Stimulated activated CD4-positive, alpha-beta T cell treated with anti-CD3 and anti-CD28 coated beads, Interleukin-1b, Interleukin-23, amount 100 ng/mL, for 1 hour (primary cell): ENCODE measurements at regions not wholly inside any gene's neighbourhood (a gene's known extent, or its start where the extent isn't known, plus 50 kb on each side); places are given as distances from the start of the nearest gene placed in this dataset.

Source experiments
- DNase-seq, 2 donors: peaks; one replicate each; pipeline ENCODE4 v3.0.0-alpha.2; 2020; ENCODE audit warnings: low read depth in 2 of 2

DNA sequence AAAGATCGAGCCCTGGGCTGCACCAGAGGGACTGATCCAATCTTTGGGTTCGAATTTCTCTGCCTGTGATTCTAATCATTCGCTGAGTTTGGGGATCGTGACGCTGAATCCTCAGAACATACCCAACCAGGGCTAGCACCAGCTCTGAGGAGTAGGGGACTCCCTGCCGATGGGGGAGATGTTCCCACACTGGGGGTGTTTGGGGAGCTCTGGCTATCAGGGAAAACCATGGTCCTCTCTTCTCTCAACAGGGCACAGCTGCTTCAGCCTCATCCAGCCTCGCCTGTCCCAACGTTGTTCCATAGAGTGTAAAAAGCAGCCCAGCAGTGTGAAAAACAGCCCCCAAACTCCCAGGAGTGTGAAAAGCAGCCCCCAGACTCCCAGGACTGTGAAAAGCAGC lies 136.6 kb downstream of the ANKRD60 start:
- DNase-seq, result no peak

DNA sequence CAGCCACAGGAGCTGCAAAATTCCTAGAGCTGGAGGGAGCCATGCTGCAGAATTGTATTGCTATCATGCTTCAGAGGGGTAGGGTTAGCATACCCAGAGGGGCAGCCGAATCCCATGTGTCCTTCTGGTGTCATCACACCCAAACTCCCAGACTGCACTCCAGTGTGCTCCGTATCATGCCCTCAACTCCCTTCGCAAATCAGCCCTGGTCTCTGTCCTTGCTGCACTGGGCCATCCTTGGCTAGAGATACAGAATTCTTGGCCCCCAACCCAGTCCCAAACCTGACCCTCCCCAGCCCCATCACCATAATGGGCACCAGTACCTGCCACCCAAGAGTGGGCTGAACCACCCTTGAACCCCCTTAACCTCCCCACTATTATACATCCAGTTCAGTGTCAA lies 138.3 kb downstream of the ANKRD60 start:
- DNase-seq, result no peak

DNA sequence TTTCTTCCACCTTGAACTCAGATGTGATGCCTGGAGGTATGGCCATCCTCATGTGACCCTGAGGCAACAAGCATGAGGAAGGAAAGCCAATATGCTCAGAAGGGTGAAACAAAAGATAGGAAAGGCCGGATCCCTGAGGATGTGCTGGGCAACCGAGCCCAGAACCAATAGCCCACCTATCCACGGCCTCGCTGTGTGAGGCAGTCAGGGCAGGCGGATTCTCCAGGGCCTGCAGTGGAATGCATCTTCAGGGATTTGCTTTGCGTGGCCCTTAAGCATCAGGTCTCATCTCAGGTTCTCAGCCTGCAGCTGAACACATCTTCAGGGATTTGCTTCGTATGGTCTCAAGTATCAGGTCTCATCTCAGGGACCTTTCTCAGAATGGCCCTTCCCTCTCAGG lies 139.8 kb downstream of the ANKRD60 start:
- DNase-seq, result no peak

DNA sequence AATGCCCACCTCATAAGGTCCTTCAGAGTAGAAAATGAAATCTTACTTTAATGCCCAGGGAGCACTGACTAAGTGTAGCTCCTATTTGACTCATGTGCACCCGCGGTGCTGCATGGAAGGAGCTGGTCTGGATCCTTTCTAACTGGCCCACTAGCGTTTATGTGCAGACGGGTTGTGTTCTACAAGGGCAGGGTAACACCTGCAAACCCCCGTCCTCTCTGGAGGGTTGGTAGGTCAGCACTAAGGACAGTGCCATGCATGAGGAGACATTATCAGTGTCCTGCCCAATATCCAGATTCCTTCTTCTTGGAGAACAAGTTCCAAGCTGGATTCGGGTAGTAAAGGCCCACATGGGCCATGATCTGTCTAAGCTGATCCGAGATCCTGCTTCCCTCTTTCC lies 140.3 kb downstream of the ANKRD60 start:
- DNase-seq, result no peak

DNA sequence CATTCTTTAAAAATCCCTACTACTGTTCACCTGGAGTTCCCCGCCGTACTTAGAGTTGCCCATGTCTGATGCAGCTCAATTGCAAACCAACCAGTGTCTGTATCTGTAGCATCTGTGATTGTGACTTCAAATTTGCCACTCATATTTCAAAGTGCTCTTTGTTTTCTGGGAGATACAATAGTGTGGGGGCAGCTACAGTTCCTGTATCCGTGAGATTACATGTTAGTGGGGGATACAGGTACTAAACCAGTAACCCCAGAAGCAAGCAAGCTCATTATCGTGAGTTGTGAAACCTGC lies 140.9 kb downstream of the ANKRD60 start:
- no peak for DNase-seq

DNA sequence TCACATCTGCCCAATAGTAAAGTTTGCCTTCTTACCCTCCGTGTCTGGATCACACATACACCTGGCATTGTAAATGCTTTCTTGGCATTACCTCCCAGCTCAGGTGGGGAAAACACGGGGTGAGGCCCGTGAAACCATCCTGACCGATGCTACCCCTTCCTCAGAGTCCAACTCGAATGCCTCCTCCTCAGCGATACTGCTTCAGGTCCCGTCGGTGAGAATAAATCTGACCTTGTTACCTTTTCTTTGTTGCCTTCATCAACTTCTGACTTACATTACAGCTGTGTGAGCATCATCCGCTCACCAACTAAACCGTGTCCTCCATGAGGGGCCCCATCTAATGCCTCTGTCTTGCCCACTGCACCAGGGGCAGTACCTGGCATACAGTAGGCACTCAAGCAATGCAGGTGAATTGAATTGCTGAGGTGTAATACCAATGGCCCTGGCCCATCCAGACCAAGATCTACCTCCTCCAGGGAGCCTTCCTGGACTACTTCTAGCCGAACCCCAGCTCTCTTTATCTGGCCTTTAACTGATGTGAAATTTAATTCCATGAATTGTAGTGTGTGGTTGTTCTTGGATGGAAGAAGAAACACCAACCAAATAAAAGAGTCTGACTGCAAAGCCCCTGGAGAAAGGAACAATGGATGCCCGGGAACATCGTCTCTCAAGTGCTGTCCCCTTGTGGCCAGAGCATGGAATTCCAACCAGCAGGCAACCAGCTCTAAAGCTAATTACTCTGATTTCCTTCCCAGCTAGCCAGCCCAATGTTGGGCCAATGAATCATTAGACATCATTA lies 141.5 kb downstream of the ANKRD60 start:
- DNase-seq, result no peak

DNA sequence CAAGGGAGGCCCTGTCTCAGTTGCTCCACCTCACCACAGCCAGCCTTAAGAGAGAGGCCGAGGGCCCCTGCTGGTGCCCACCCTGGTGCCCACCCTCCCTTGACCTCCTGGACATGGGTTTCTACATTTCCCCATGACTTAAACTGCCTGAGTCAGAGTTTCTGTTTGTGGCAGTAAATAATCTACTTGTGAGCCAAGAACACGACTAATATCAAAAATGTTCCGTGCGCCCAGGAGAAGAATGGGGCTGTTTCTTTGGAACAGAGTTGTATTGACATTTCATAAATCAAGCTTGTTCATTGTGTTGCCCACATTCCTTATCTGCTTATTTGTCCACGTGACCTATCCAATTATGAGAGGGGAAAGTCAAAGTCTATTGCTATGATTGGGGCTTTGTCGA lies 143.5 kb downstream of the ANKRD60 start:
- no peak for DNase-seq

DNA sequence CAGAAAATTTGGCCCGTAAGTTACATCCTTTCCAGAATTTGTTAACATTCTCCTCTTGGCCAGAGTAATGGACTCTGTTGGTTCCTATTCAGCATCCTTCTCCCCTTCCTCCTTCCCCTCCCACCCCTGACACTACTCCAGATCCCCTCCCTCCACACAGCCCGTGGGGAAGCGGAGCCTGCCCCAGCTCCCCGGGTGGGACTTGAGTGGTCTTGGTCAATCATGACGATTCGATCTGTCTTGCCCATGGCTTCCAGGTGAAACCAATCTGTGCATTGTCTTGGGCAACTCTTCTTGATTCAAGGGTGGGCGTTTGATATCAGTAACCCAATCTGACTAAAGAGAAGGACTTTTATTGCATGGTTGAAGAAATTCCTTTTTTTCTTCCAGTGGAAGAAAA lies 143.9 kb downstream of the ANKRD60 start:
- no peak for DNase-seq

DNA sequence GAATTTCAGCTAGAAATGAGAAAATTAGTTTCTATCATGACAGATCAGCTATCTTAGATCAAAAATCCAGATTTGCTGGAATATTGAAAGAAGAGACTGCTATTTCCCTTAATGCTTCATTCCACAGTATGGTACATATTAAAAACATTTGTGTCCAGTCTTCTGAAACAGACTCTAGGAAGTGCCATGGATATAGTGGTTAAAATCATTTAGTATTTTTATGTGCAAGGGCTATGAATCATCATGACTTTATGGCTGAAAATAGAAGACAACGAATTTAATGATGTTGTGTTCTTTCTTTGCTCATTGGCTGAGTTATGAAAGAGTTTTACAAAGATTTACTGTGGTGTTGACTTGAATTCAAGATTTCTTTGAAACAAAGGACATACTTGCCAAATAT lies 146.6 kb downstream of the ANKRD60 start:
- no peak for DNase-seq

DNA sequence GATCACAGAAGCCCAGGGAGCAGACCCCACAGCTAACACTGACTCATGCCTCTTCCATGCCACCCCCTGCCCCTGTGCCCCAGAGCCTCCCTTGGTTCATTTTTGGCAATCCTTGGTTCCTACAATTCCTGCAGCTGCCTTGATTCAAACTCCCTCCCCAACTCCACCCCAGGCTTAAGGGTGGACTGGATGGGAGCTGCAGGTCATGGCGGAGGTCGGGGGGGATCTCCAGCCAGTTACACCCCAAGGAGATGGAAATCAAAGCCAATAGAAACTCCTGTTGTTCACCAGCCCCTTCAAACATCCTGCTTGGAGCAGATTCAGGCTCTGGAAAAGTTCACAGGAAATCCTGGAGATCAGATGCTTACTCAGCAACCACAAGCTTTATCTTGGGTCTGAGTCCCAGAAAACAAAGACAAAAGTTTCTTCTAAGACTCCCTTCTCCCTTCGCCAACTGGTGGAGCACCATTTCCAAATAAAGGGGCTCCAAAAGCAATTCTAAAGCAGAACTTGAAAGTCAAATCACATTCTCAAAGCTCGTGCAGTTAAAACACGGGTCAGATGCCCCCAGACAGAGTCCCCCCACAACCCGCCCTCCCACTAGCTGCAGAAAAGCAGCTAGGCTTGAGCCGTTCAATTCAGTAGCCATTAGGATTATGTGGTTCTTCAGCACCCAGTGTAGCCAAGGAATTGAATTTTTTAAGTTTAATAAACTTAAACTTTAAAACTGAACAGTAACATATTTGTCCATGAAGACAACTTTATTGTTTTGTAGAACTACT lies 149.5 kb downstream of the ANKRD60 start:
- DNase-seq, result no peak

DNA sequence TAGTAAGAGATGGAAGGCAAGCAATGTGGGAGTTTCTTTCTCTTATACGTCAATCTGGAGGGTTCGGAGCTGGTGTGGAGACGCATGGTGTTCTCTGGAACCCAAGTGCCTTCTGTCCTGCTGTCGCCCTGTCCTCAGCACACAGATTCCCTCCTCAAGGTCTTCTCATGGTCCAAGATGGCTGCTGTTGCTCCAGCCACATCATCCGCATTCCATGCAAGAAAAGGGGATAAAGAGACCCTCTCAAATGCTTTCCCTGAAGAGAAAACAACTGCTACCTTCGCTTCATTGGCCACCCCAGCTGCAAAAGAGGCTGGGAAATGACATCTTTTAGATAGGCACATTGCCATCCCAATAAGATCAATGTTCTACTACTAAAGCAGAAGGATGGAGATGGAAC lies 151.2 kb downstream of the ANKRD60 start:
- no peak for DNase-seq

DNA sequence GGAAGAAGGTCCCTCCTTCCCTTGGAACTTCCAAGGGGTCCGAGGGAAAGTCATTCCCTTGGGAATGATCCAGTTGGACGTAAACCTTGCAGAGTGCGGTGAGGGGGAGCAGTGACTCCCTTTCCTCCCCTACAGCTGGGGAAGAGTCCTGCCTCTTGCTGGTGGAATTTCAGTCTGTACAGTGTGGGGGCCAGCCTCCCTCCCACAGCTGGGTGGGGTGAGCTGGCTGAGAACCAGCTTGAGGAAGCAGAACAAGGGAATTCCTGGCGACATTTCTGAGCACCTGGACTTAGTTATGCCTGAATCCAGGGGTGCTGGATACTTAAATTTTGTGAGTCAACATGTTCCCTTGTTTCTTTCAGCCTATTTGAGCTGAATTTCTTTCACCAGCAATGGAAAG lies 152.0 kb downstream of the ANKRD60 start:
- no peak for DNase-seq

DNA sequence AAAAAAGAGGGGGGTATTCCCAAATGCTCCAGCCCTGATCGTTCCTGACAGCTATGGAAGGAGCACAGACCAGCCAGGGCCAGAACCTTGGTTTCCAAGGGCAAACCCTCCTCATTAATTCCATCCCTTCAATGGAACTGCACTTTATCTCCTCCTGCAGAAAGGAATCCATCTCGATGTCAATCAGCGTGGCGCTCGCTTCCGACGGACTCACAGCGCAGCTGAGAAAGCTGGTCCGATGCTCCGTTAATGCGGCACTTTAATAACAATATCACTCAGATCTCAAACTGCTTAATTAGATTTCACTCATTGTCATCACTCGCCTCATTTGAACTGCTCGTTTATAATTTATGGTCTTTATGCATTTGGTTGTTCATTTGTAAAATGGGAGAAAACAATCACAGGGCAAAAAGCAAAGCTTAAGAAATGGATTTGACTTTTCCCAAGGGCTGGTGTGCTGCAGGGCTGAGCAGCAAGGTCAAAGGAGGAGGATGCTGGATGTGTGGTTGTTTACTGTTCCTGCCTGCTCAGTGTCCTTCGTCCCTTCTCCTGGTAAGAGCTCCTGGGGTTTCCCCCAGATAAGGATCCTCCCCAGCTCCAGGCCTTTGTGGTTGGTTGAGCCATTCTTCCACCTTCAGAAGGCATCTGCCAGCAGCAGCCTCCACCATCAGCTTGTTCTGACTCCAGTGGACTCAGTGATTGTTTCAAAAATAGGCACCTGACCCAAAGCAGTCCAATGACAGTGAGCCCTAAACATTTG lies 152.7 kb downstream of the ANKRD60 start:
- DNase-seq, result no peak

DNA sequence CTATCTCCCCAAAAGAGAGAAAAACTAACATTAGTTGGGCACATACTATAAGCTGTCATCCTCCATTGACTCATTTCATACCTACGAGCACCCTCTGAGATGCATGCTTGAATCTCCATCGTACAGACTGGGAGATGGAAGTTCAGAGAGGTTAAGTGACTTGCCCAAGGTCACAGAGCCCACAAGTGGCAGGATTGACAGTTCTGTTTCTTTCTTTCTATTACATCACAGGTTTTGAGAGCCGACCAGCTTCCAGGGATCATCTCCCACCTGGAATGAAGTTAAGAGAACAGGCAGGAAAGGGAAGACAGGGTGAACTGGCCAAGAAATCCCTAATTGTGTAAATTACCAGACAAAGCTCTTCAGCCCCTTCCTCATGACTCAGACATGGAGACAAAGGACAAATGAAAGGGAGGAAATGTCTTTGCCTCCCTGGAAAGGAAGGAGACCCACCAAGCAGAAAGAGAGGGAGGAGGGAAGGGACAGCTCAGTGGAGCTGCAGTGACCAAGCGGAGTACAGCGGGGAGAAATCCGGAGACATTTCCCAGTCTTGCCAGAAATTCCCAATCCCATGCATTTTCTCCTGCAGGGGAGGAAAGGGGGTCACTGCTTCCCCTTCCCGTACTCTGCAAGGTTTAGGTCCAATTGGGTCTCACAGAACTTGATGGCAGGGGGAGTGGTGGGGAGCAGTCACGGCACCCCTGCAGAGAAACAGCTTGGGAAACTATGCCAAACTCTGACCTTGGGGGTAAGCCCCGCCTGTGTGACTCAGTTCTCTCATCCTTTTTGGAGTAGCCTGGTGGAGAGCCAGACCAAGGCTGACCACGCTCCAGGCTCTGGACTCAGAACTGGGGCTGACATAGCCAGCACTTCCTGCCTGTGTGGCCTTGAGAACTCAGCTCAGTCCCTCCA lies 154.3 kb downstream of the ANKRD60 start:
- no peak for DNase-seq

DNA sequence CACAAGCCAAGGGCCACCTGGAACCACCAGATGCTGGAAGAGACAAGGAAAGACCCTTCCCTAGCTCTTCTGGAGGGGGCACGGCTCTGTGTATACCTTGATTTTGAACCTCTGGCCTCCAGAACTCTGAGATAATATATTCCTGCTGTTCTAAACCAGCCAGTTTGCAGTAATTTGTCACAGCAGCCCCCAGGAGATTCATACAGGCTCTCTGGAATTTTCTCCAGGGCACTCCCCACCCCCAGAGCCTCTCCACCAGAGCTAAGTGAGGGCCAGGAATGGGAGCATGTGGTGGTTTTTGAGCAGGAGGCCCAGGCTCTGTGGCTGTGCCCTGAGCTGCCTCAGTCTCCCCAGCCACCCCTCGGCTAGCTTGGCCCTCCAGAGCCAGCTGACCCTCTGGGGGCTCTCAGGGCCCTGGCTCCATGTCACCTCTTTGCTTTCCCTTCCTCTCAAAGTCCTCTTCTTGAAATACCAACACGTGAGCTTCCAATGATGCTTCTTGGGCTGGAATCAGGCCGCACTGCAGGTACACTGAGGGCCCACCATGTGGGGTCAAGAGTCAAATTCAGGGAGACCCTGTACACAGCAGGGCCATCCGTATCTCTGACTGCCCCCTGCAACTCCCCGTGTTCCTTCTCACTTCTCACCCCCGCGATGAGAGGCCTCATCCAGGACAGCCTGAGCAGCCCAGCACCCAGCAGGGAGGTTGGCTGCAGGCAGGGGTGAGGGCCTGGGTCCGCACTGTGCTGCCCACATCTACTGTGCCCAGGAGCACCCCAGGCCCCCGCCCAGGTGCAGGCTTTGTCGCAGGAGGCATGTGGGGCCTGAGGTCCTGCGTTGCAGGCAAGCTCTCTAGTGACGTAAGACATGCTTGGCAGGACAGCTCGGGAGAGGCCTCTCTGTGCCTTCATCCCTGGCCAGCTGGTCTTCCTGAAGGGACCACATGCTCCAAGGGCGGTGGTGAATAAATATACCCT lies 155.5 kb downstream of the ANKRD60 start:
- no peak for DNase-seq

DNA sequence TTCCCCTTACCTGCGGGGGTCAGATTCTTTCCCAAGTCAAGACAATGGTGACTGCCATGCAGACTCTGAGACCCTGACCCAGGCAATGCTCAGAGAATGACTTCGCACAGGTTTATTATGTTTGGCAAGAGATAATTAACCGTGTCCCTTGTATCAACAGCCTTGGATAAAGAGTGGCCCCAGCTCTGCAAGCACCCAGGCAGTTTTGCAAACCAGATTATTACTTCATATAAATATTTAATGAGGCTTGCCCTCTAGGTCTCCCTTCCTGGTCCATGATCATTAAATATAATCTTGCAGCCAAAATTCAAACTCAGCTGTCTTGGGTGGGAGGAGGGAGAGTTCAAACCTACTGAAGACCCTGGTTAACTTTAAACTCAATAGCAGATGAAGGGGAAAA lies 156.5 kb downstream of the ANKRD60 start:
- no peak for DNase-seq

DNA sequence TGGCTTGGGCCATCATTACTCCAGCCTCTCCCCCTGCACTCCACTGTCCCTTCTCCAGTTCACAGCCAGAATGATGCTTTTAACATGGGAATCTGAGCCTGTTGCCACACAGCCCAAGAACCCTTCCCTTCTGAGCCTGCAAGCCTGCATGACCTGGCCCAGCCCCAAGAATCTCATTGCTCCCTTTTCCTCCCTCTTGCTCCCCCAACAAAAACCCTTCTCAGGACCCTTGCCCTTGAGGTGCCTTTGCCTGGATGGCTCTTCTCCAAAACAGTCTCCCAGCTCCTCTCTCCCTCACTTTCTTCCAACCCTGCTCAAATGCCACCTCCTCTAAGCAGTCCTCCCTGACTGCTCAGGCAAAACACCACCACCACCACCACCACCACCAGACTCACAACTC lies 157.2 kb downstream of the ANKRD60 start:
- no peak for DNase-seq

DNA sequence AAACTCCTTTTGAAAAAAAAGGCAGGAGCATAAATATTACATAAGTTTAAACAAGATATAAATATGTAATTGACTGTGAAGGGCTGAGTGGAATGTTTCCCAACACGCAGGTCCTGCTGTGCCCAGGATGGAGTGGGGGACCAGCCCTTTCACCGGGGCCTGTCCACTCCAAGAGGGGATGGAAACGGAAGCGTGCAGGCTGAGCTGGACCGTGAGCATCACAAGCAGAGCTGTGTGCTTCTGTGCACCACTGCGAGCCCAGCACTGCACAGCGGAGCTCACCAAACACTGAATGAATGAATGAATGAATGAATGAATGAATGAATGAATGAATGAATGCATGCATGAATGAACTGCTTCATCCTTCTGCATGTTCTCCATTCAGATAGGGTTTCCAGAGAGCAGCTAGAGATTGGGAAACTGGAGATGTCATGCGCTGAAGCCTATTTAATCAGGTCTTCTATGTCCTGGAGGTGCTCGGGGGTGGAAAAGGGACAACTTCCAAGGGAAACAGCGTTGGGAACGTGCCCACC lies 157.7 kb downstream of the ANKRD60 start:
- no peak for DNase-seq

DNA sequence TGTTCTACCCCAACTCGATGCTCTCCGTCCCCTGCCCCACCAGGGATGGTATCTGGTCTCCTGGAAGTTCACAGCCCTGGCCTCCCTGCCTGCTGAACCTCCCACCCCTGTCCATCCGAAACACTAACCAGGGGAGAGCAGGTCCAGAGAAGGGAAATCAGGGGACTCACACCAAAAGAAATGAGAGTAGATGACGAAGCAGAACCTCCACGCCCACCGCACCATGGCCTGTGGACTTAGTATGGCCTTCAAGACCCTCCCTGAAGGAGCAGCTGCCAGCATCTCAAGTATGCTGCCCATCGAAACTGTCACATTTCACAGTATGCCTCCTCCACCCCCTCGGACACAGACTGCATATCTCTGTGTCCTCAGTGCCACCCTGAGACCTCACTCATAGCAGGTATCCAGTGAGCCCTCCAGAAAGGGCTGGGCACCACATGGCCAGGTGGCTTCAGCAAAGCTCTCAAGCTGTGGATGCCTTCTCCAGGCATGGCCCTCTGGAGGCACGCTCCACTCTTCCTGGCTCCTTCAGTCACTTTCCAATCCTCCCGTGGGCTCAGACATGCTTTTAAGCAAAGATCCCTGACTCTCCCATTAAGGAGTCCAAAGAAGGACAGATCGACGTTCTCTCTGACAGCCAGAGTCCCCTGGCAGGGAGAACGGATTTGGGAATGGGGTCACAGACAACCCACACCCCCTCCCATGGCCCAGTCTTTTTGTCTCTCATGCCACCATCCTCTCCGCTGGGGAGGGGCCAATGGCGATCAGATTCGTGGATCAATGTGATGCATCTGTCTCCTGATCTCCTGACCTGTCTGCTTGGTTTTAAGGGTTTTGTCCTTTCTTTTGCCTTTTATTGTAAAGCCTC lies 158.4 kb downstream of the ANKRD60 start:
- DNase-seq, result no peak
